ENCODE measurements at regions not wholly inside any gene's neighbourhood (a gene's known extent, or its start where the extent isn't known, plus 50 kb on each side); places are given as distances from the start of the nearest gene placed in this dataset.

- no peaks in the 10 kb centered on the region for H3K9me3 ChIP-seq (ENCODE audit: control insufficient read depth, low read length)
- DNase-seq, result no peak
- H4K8ac ChIP-seq (ENCODE audit: low read length), result no peak overlapping the region
- H3K4me2 ChIP-seq (ENCODE audit: low read length, poor library complexity, severe bottlenecking), result no peak overlapping the region
- no peak overlapping the region for H3K14ac ChIP-seq (ENCODE audit: low read length in 2 of 2)
- no peak overlapping the region for H3K9ac ChIP-seq (ENCODE audit: low read length)
- no peak overlapping the region for H2AFZ ChIP-seq (ENCODE audit: low read depth, low read length)
- no peak overlapping the region for H4K91ac ChIP-seq (ENCODE audit: low read length)
- no peak overlapping the region for H2BK5ac ChIP-seq (ENCODE audit: low read depth, low read length, poor library complexity, severe bottlenecking)
- no peak overlapping the region for H3K4me3 ChIP-seq (ENCODE audit: insufficient read depth in 1 of 2, low read depth in 1 of 2, low read length in 2 of 2)
- H2AK5ac ChIP-seq (ENCODE audit: low read length, severe bottlenecking), result no peak overlapping the region
- no peak overlapping the region for H2BK120ac ChIP-seq (ENCODE audit: low read depth, low read length)
- no peak overlapping the region for H2BK12ac ChIP-seq (ENCODE audit: low read length in 2 of 2)
- H3K18ac ChIP-seq (ENCODE audit: low read depth in 1 of 2, low read length in 2 of 2), result no peak overlapping the region
- H3K79me1 ChIP-seq (replicated peaks; ENCODE audit: low read length, poor library complexity, severe bottlenecking), result no peaks in the 10 kb centered on the region
- no peaks in the 10 kb centered on the region for H3K27me3 ChIP-seq (ENCODE audit: control insufficient read depth in 1 of 2, insufficient read depth in 1 of 2, low read length in 2 of 2)
- H3K4ac ChIP-seq (ENCODE audit: low read depth in 1 of 2, low read length in 2 of 2), result no peak overlapping the region
- no peaks in the 10 kb centered on the region for H3K36me3 ChIP-seq (ENCODE audit: control insufficient read depth in 1 of 2, insufficient read depth in 2 of 2, low read depth in 1 of 2, low read length in 2 of 2)
- no peaks in the 10 kb centered on the region for H3K4me1 ChIP-seq (ENCODE audit: control insufficient read depth, insufficient read depth, low read depth, low read length)
- H3K27ac ChIP-seq (ENCODE audit: low read length, poor library complexity, severe bottlenecking), result no peak overlapping the region
- no peak overlapping the region for H2BK15ac ChIP-seq (ENCODE audit: low read depth, poor library complexity, severe bottlenecking)
- H3K23ac ChIP-seq (ENCODE audit: low read length in 2 of 2), result no peak overlapping the region
Observed at GRCh38 chr2:195457873-195458272, 199.2 kb upstream of the SLC39A10 start.

GRCh38 chr2:195456771-195457170 is 200.3 kb upstream of the SLC39A10 start:
- no peak overlapping the region for H2BK120ac ChIP-seq (ENCODE audit: low read depth, low read length)
- H3K79me1 ChIP-seq (replicated peaks; ENCODE audit: low read length, poor library complexity, severe bottlenecking), result no peaks in the 10 kb centered on the region
- no peak overlapping the region for H3K9ac ChIP-seq (ENCODE audit: low read length)
- no peaks in the 10 kb centered on the region for H3K4me1 ChIP-seq (ENCODE audit: control insufficient read depth, insufficient read depth, low read depth, low read length)
- no peak overlapping the region for H3K14ac ChIP-seq (ENCODE audit: low read length in 2 of 2)
- no peaks in the 10 kb centered on the region for H3K27me3 ChIP-seq (ENCODE audit: control insufficient read depth in 1 of 2, insufficient read depth in 1 of 2, low read length in 2 of 2)
- H4K8ac ChIP-seq (ENCODE audit: low read length), result no peak overlapping the region
- no peak overlapping the region for H3K27ac ChIP-seq (ENCODE audit: low read length, poor library complexity, severe bottlenecking)
- no peak overlapping the region for H2BK15ac ChIP-seq (ENCODE audit: low read depth, poor library complexity, severe bottlenecking)
- no peak overlapping the region for H3K4me2 ChIP-seq (ENCODE audit: low read length, poor library complexity, severe bottlenecking)
- H3K9me3 ChIP-seq (ENCODE audit: control insufficient read depth, low read length), result no peaks in the 10 kb centered on the region
- DNase-seq, result no peak
- WGBS, result no CpG with 5 or more reads among the region's 2 CpGs
- H3K36me3 ChIP-seq (ENCODE audit: control insufficient read depth in 1 of 2, insufficient read depth in 2 of 2, low read depth in 1 of 2, low read length in 2 of 2), result no peaks in the 10 kb centered on the region
- H2AFZ ChIP-seq (ENCODE audit: low read depth, low read length), result no peak overlapping the region
- no peak overlapping the region for H2BK12ac ChIP-seq (ENCODE audit: low read length in 2 of 2)
- no peak overlapping the region for H3K4me3 ChIP-seq (ENCODE audit: insufficient read depth in 1 of 2, low read depth in 1 of 2, low read length in 2 of 2)
- H2AK5ac ChIP-seq (ENCODE audit: low read length, severe bottlenecking), result no peak overlapping the region
- H4K91ac ChIP-seq (ENCODE audit: low read length), result no peak overlapping the region
- H2BK5ac ChIP-seq (ENCODE audit: low read depth, low read length, poor library complexity, severe bottlenecking), result no peak overlapping the region
- H3K18ac ChIP-seq (ENCODE audit: low read depth in 1 of 2, low read length in 2 of 2), result no peak overlapping the region
- H3K4ac ChIP-seq (ENCODE audit: low read depth in 1 of 2, low read length in 2 of 2), result no peak overlapping the region
- H3K23ac ChIP-seq (ENCODE audit: low read length in 2 of 2), result no peak overlapping the region

- no peaks in the 10 kb centered on the region for H3K9me3 ChIP-seq (ENCODE audit: control insufficient read depth, low read length)
- no peak overlapping the region for H3K4me2 ChIP-seq (ENCODE audit: low read length, poor library complexity, severe bottlenecking)
- H2BK12ac ChIP-seq (ENCODE audit: low read length in 2 of 2), result no peak overlapping the region
- H3K18ac ChIP-seq (ENCODE audit: low read depth in 1 of 2, low read length in 2 of 2), result no peak overlapping the region
- H3K27me3 ChIP-seq (ENCODE audit: control insufficient read depth in 1 of 2, insufficient read depth in 1 of 2, low read length in 2 of 2), result no peaks in the 10 kb centered on the region
- H2BK120ac ChIP-seq (ENCODE audit: low read depth, low read length), result no peak overlapping the region
- H4K91ac ChIP-seq (ENCODE audit: low read length), result no peak overlapping the region
- no peaks in the 10 kb centered on the region for H3K36me3 ChIP-seq (ENCODE audit: control insufficient read depth in 1 of 2, insufficient read depth in 2 of 2, low read depth in 1 of 2, low read length in 2 of 2)
- H3K4me3 ChIP-seq (ENCODE audit: insufficient read depth in 1 of 2, low read depth in 1 of 2, low read length in 2 of 2), result no peak overlapping the region
- no peak overlapping the region for H3K27ac ChIP-seq (ENCODE audit: low read length, poor library complexity, severe bottlenecking)
- no peak overlapping the region for H2BK15ac ChIP-seq (ENCODE audit: low read depth, poor library complexity, severe bottlenecking)
- no peak overlapping the region for H3K9ac ChIP-seq (ENCODE audit: low read length)
- DNase-seq, result no peak
- H3K23ac ChIP-seq (ENCODE audit: low read length in 2 of 2), result no peak overlapping the region
- 92% methylated on average over 4 of the region's 4 CpGs for WGBS
- no peak overlapping the region for H4K8ac ChIP-seq (ENCODE audit: low read length)
- no peaks in the 10 kb centered on the region for H3K79me1 ChIP-seq (replicated peaks; ENCODE audit: low read length, poor library complexity, severe bottlenecking)
- no peak overlapping the region for H3K4ac ChIP-seq (ENCODE audit: low read depth in 1 of 2, low read length in 2 of 2)
- no peak overlapping the region for H2AK5ac ChIP-seq (ENCODE audit: low read length, severe bottlenecking)
- H3K4me1 ChIP-seq (ENCODE audit: control insufficient read depth, insufficient read depth, low read depth, low read length), result no peaks in the 10 kb centered on the region
- H3K14ac ChIP-seq (ENCODE audit: low read length in 2 of 2), result no peak overlapping the region
- H2AFZ ChIP-seq (ENCODE audit: low read depth, low read length), result no peak overlapping the region
- no peak overlapping the region for H2BK5ac ChIP-seq (ENCODE audit: low read depth, low read length, poor library complexity, severe bottlenecking)
Observed at GRCh38 chr2:195451160-195451559, 205.9 kb upstream of the SLC39A10 start.

GRCh38 chr2:195450552-195451113 is 206.4 kb upstream of the SLC39A10 start:
- WGBS, result 95% methylated on average over 2 of the region's 3 CpGs
- Histone ChIP-seq H3K79me1 (replicated peaks; ENCODE audit: low read length, poor library complexity, severe bottlenecking) (no peaks in the 10 kb centered on the region), H2AK5ac (ENCODE audit: low read length, severe bottlenecking) (no peak overlapping the region), H3K36me3 (ENCODE audit: control insufficient read depth in 1 of 2, insufficient read depth in 2 of 2, low read depth in 1 of 2, low read length in 2 of 2) (no peaks in the 10 kb centered on the region), H3K14ac (ENCODE audit: low read length in 2 of 2) (no peak overlapping the region), H4K8ac (ENCODE audit: low read length) (no peak overlapping the region), H2BK5ac (ENCODE audit: low read depth, low read length, poor library complexity, severe bottlenecking) (no peak overlapping the region), H2BK12ac (ENCODE audit: low read length in 2 of 2) (no peak overlapping the region), H3K27ac (ENCODE audit: low read length, poor library complexity, severe bottlenecking) (no peak overlapping the region), H3K9ac (ENCODE audit: low read length) (no peak overlapping the region), H3K4ac (ENCODE audit: low read depth in 1 of 2, low read length in 2 of 2) (no peak overlapping the region), H2AFZ (ENCODE audit: low read depth, low read length) (no peak overlapping the region), H2BK120ac (ENCODE audit: low read depth, low read length) (no peak overlapping the region), H3K4me2 (ENCODE audit: low read length, poor library complexity, severe bottlenecking) (no peak overlapping the region), H4K91ac (ENCODE audit: low read length) (no peak overlapping the region), H3K27me3 (ENCODE audit: control insufficient read depth in 1 of 2, insufficient read depth in 1 of 2, low read length in 2 of 2) (no peaks in the 10 kb centered on the region), H3K18ac (ENCODE audit: low read depth in 1 of 2, low read length in 2 of 2) (no peak overlapping the region), H3K23ac (ENCODE audit: low read length in 2 of 2) (no peak overlapping the region), H2BK15ac (ENCODE audit: low read depth, poor library complexity, severe bottlenecking) (no peak overlapping the region), H3K9me3 (ENCODE audit: control insufficient read depth, low read length) (no peaks in the 10 kb centered on the region), H3K4me1 (ENCODE audit: control insufficient read depth, insufficient read depth, low read depth, low read length) (no peaks in the 10 kb centered on the region), H3K4me3 (ENCODE audit: insufficient read depth in 1 of 2, low read depth in 1 of 2, low read length in 2 of 2) (no peak overlapping the region)
- no peak for DNase-seq
